ENCODE measurements at regions not wholly inside any gene's neighbourhood (a gene's known extent, or its start where the extent isn't known, plus 50 kb on each side); places are given as distances from the start of the nearest gene placed in this dataset.

DNA sequence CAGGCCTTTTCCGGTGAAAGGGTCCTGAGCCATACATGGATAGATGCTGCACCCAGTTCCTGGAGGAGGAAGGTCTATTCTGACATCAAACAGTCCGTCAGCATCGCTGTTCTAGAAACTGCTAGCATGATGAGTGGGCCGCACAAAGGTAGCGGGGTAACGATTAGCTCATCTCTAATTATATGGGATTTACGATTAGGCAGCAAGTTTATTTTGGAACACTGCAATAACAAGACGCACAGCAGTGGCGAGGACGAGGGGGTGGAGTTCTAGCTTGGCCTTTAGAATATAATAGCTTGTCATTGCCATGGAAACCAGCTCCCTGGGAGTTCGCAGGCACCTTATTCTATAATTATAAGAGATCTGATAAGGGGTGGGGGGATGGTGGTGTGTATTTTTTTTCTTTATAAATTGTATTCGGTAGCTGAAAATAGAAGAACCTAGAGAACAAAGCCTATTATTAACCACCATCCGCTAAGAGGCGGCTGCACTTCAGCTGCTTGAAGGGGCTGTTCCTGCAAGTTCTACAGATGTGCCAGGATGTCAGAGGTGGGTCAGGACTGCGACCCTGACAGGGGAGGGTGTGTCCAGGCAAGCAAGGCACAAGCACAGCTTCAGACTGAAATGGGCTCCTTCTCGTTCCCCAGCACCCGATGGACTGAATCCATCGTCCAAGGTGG, 311.0 kb downstream of the AGTPBP1 start:
- in situ Hi-C loops (cut with HindIII; ENCODE audit: low sequenced_read_pairs) = no loop called here

DNA sequence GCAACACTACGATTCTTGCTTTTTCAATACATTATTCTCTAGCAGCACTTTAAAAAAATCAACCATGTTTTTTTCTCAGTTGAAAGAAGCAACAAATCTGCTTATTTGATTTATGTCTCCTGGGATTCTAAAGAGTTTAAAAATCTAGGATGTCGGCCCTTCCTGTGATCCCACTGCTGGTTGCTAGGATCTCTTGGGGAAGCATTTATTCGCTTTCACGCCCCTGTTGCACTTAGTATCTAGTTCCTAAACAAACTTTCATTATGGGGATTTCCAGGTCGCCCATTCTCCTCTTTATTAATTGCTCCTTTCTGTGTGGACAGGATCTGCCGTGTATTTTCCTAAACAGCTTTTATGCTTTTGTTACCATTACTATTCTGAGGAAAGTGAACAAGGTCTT, 313.5 kb downstream of the AGTPBP1 start:
- in situ Hi-C loops (cut with HindIII; ENCODE audit: low sequenced_read_pairs) = no loop called here

DNA sequence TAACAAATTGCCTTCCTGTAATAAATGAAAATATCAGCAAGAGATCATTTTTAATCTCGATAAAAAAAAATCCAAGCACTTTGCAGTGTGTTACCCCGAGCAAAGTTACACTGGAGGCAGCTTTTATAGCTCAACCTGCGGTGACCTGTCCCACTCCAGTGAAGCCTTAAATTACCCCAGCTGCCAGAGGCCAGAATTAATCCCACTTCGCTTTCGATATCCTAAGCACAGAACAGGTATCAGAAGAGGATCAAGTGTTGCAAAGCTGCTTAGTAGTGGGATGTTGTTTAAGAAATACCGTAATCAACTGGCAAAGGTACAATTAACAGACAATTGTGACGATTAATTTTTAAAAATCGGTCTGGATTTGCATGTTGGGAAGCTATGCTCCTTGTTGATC, 314.0 kb downstream of the AGTPBP1 start:
- in situ Hi-C loops (cut with HindIII; ENCODE audit: low sequenced_read_pairs) = no loop called here

DNA sequence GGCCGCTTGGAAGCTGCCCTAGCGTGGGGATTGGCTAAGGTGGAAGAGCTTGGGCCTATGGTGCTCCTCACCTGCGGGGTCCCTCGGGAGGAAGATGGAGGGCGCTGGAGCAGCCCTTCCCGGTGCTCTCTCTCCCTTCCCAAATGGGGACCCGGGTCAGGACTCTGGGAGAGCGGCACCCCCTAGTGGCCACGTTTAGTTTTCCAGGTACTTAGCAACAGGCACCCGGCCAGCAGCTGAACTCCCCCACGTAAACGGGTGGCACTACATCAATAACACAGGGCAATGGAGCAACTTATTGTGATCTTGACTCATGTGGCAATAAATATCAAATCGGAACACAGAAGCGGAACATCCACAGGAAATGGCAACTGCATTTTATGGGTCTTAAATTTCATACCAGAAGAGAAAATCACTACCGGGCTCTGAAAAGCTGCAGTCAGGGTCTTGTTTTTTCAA, 316.6 kb downstream of the AGTPBP1 start:
- in situ Hi-C loops (cut with HindIII; ENCODE audit: low sequenced_read_pairs) = no loop called here

DNA sequence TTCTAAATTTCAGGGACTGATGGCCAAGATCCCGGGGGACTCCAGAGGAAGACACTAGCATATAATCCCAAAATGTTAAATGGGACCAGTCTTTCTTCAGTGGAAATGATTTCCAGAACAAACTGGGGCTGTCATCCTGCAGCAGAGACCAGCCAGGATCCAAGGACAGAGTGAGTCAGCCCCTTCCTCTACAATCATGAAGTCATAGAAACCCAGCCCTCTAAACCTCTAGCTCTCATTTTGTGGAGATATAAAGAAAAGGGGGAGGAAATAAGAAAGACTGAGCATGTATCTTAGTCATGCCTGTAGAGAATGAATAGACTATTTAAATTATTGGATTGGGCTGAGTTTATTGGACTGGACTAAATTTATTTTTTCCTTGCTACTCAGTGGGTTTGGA, 318.3 kb downstream of the AGTPBP1 start:
- in situ Hi-C loops (cut with HindIII; ENCODE audit: low sequenced_read_pairs) = no loop called here

DNA sequence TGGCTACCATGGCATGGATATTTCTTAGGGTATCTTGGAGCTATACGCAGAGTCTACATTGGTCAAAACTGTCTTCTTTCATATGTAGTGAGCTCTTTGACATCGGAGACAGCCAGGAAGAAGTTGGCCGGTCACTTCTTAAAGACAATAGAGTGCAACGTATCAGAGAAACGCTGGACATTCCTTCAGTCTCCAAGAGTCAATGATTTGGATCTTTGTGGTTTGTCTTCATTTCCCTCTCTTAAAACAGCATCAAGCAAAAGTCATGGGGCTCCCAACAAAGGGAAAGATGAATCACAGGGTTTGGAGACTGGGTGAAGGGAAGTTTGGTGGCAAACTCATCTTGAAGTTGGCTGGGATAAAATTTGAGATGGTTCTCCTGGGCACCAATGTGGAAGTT, 320.1 kb downstream of the AGTPBP1 start:
- in situ Hi-C loops (cut with HindIII; ENCODE audit: low sequenced_read_pairs) = no loop called here

GRCh38 chr9:85420750-85421149, 321.0 kb downstream of the AGTPBP1 start:
- in situ Hi-C loops (cut with HindIII; ENCODE audit: low sequenced_read_pairs) = no loop called here

DNA sequence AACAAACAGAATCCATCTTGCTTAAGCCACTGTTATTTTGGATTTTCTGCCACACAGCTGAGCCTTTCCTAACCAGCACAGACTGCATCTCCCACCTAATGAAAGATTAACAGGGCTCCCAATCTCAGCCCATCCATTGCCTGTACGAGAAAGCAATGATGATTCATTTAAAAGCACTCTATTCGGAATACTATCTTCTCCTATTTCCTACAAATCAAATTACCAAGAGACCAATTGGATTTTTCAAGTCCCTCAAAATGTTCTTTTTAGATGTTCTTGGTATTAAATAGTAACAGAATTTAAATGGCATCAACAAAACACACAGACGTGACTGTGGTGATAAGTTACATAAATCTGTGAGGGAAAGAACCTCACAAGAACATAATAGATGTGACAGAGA, 324.1 kb downstream of the AGTPBP1 start:
- in situ Hi-C loops (cut with HindIII; ENCODE audit: low sequenced_read_pairs) = no loop called here

DNA sequence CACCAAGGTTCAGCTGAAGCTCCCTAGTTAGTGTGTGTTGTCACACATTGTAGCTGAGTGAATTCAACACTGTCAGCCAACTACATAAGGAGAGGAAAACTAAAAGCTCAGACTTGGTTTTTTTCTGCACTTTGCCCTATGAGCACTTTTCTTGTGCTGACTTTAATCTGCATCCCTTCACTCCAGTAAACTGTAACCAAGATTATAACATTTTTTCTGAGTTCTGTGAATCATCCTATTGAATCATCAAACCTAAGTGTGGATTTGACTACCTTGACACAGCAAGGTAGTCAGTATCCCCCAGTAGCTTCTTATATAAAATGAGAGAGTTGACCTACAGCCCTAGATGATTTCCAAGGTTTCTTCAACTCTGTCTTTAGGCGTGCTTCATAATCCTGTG, 325.0 kb downstream of the AGTPBP1 start:
- in situ Hi-C loops (cut with HindIII; ENCODE audit: low sequenced_read_pairs) = no loop called here

- in situ Hi-C loops (cut with HindIII; ENCODE audit: low sequenced_read_pairs) = no loop called here
Measured at GRCh38 chr9:85414390-85414789, 327.4 kb downstream of the AGTPBP1 start.

GRCh38 chr9:85408494-85408893, 333.3 kb downstream of the AGTPBP1 start:
- in situ Hi-C loops (cut with HindIII; ENCODE audit: low sequenced_read_pairs) = no loop called here

GRCh38 chr9:85405566-85405950, 336.2 kb downstream of the AGTPBP1 start:
- in situ Hi-C loops (cut with HindIII; ENCODE audit: low sequenced_read_pairs) = no loop called here

DNA sequence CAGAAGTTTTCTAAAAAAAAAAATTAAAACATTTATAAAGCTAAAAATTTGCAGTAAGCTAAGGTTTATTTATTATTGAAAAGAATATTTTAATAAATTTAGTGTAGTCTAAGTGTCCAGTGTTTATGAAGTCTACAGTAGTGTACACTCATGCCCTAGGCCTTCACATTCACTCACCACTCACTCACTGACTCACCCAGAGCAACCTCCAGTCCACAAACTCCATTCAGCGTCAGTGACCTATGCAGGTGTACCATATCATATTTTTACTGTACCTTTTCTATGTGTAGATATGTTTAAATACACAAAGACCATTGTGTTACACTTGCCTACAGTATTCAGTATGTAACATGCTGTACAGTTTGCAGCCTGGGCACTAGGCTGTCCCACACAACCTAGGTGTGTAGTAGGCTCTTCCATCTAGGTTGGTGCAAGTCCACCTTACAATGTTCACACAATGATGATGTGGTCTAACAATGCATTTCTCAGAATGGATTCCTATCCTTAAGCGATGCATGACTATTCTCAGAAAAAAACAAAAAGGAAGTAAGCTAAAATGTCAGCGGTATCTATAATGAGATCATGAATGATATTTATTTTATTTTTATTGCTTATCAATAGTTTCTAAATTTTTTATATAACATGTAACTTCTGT, 336.7 kb downstream of the AGTPBP1 start:
- in situ Hi-C loops (cut with HindIII; ENCODE audit: low sequenced_read_pairs) = no loop called here

DNA sequence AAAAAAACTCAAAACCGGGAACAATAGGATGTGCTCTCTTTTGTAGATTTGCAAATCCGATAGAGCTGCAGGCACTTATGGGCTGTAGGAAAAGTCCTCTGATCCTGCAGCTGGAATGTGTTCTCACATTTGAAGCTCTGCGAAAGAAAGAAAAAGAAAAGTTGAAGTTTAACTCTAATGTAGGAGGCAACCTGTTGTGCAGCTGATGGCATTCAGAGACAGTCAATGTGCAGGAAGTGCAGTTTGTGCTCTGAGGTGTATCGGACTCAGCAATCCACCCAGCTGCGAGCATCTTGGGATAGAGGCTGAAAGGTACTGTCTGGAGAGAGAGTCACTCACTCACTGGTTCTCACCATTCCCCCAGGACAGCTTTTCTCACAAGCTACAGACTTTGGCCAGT, 339.2 kb downstream of the AGTPBP1 start:
- in situ Hi-C loops (cut with HindIII; ENCODE audit: low sequenced_read_pairs) = no loop called here

- in situ Hi-C loops (cut with HindIII; ENCODE audit: low sequenced_read_pairs) = no loop called here
Measured at GRCh38 chr9:85401998-85402397, 339.8 kb downstream of the AGTPBP1 start.

- in situ Hi-C loops (cut with HindIII; ENCODE audit: low sequenced_read_pairs) = no loop called here
Measured at GRCh38 chr9:85397005-85397404, 344.7 kb downstream of the AGTPBP1 start.

DNA sequence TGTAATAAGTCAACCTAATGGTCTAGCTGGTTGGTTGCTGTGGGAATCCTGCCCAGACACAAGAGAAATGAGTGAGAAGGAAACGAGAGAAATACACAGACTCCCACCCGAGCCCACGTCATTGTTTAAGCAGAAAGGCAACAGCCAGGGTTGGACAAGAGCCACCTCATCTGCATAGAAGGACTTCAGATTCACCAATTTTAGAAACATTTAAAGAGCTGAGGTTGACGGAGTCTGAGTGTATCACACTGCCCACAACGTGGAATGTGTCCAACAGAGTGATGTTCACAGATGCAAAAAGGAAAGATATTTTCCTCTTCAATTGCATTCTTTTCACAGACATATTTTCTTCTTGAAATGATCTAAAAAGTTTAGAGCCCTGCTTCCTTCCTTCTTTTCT, 349.5 kb downstream of the AGTPBP1 start:
- in situ Hi-C loops (cut with HindIII; ENCODE audit: low sequenced_read_pairs) = no loop called here

DNA sequence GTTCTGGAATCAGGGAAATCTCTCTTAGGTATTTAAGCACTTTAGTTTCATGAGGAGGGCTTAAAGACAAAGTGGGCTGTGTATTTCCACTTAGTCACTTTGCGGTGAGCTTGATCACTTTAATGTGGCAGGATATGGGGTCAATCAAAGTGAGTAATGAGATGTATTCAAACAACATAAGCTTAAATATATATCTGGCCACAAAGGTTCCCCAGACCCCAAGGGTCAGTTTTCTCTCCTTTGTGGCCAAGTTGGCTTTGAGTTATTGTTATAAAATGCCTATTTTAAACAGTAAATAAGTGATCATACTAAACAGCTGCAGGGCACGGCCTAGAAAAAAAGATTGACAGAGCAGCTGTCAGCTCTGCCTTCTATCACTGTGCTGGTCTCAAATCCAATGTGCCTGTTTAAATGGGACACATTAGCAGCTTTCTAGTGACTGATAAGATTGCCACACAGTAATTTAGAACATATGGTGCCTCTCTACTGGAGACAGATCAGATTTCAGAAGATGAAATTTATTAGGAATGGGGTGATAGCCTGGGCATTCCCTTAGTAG, 363.9 kb downstream of the AGTPBP1 start:
- in situ Hi-C loops (cut with HindIII; ENCODE audit: low sequenced_read_pairs) = no loop called here

DNA sequence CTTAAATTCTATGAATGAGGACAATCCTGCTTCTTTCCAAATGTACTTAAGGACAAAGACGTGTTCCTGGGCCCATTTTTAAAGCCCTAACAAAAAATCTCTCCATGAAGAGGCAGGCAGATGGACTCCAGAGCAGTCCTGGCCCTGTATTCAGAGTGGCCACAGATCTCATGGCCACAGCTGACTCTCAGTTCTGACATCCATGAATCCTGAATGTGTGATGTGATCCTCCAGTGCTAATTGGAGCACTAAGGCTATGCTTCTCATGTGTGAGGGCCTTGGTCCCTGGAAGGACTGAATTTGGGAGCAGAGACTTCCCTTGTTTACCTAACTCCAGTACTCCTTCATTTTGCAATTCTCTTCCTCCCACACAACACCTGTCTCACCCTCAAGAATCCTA, 373.0 kb downstream of the AGTPBP1 start:
- in situ Hi-C loops (cut with HindIII; ENCODE audit: low sequenced_read_pairs) = no loop called here

- in situ Hi-C loops (cut with HindIII; ENCODE audit: low sequenced_read_pairs) = no loop called here
Measured at GRCh38 chr9:85359161-85359560, 382.6 kb downstream of the AGTPBP1 start.

- in situ Hi-C loops (cut with HindIII; ENCODE audit: low sequenced_read_pairs) = no loop called here
Measured at GRCh38 chr9:85349046-85349445, 392.7 kb downstream of the AGTPBP1 start.

GRCh38 chr9:85347541-85347940, 394.2 kb downstream of the AGTPBP1 start:
- in situ Hi-C loops (cut with HindIII; ENCODE audit: low sequenced_read_pairs) = no loop called here

All from DLD1 (cell line).